Glomerular visceral epithelial cell (primary cell): ENCODE measurements at regions not wholly inside any gene's neighbourhood (a gene's known extent, or its start where the extent isn't known, plus 50 kb on each side); places are given as distances from the start of the nearest gene placed in this dataset.
"Not testable (repeated sequence)": the region's sequence is repeated elsewhere in the genome, so short reads cannot be mapped to it uniquely, and the experiment has no call there.

Experiments
- DNase-seq: peaks from one replicate; pipeline ENCODE4 v3.0.0-alpha.2; 2016; ENCODE audit errors: extremely low spot score

DNA sequence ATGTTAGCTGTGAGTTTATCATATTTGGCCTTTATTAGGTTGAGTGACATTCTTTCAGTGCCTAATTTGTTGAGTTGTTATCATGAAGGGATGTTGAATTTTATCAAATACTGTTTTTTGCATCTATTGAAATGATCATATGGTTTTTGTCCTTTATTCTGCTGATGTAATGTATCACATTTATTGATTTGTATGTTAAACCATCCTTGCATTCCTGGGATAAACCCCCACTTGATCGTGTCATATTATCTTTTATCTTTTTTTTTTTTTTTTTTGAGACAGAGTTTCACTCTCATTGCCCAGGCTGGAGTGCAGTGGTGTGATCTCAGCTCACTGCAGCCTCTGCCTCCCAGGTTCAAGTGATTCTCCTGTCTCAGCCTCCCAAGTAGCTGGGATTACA, 51.9 kb upstream of the MFGE8 start:
- DNase-seq = not testable (repeated sequence)

DNA sequence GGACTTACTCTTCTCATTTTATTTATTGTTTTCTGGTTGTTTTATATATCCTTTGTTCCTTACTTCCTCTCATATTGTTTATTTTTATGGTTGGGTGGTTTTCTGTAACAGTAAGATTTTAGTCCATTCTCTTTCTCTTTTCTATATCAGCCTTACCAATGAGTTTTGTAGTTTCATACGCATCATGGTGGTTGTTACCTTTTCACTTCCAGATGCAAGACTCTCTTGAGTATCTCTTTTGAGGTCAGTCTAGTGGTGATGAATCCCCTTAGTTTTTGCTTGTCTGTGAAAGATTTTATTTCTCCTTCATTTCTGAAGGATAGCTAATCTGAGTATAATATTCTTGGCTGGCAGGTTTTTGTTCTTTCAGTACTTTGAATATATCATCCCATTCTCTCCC, 57.1 kb upstream of the MFGE8 start:
- DNase-seq = no peak

DNA sequence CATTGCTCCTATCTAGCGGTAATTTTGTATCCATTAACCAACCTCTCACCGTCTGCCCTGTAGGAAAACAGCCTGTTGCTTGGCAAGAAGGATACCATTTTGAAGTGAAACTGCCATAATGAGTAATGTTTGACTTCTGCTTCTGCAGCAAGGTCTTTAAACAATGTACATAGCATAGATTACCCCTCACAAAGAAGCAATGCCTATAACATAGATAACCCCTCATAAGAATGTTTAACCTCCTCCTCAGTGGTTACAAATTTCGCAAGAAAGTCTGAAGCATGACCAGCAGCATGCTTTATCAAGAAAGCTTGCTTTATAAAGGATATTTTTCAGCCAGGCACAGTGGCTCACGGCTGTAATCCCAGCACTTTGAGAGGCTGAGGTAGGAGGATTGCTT, 61.2 kb upstream of the MFGE8 start:
- peak; percentile 20 for DNase-seq

DNA sequence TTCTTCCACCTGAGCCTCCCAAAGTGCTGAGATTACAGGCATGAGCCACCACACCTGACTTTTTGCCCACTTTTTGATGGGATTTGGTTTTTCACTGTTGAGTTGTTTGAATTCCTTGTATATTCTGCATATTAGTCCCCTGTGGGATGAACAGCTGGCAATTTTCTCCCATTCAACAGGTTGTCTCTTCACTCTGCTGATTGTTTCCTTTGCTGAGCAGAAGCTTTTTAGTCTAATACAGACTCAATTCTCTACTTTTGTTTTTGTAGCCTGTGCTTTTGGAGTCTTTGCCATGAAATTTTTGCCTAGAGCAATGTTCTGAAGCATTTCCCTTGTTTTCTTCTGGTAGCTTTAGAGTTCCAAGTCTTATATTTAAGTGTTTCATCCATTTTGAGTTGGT, 62.7 kb upstream of the MFGE8 start:
- no peak for DNase-seq

DNA sequence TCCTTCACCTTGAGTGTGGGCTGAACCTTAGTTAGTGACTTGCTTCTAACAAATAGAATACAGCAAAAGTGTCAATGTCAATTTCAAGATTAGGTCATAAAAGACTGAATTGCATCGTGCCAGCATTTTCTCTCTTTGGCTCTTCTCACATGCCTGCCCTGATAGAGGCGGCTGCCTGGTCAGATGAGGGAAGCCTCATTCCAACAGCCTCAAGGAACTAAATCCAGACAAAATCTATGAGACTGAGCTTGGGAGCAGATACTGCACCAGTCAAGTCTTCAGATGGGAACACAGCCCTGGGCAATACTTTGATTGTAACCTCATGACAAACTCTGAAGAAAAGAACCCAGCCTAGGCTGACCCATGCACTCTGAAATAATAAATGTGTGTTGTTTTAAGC, 63.5 kb upstream of the MFGE8 start:
- no peak for DNase-seq

DNA sequence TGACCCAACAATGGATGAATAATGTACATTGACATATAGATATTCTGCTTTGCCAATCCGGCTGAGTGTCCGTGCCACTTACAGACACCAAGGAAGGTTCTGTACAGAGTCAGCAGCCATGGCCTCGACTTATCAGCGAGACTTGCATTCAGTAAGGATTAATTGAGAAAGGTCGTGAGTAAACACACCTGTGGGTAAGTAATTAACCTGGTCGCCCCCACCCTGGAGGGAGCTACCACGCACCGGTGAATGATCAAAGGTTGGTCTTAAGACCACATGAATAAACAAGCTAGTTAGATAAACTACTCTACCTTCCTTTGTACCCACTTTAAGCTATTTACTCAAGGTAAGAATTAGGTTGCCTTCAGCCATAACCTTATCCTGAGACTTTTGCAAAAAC, 66.5 kb upstream of the MFGE8 start:
- DNase-seq = no peak

DNA sequence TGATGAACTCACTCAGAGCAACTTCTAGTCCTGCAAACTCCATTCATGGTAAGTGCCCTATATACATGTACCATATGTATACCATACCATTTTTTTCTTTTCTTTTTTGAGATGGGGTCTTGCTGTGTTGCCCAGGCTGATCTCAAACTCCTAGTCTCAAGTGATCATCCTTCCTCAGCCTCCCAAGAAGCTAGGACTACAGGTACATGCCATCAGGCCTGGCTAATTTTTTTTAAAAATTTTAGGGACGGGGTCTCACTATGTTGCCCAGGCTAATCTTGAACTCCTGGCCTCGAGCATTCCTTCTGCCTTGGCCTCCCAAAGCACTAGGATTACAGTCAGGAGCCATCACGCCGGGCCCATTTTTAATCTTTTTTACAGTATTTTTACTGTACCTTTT, 67.3 kb upstream of the MFGE8 start:
- DNase-seq = no peak

DNA sequence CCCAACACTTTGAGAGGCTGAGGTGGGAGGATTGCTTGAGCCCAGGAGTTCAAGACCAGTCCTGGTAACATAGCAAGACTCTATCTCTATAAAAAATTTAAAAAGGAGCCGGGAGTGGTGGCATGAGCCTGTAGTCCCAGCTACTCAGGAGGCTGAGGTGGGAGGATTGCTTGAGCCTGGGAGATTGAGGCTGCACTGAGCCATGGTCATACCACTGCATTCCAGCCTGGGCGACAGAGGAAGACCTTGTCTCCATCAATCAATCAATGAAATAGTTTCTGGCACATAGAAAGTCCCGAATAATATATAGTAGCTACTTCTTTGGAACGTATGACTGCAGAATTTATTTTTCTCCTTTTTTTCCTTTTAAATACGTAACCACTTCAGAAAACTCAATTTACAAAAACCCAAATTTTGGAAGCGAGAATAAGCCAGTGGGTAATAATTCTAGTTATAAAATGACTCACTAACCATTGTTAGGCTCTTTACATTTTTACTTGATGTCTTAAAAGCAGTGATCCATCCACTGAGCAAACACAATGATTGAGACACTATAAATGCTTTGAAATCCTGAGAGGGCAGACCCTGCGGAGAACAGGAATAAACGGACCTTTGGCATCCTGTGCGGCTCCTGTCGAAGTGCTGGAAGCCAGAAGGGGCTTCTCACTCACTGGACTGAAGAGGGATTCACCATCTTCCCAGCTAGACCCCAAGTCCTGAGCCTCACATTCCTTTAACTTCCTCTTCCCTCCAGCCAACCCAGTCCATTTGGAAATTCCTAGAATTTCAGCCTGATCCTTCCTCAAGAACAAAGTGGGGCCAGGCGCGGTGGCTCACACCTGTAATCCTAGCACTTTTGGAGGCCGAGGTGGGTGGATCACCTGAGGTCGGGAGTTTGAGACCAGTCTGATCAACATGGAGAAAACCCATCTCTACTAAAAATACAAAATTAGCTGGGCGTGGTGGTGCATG, 68.4 kb upstream of the MFGE8 start:
- peak; percentile 59 for DNase-seq

DNA sequence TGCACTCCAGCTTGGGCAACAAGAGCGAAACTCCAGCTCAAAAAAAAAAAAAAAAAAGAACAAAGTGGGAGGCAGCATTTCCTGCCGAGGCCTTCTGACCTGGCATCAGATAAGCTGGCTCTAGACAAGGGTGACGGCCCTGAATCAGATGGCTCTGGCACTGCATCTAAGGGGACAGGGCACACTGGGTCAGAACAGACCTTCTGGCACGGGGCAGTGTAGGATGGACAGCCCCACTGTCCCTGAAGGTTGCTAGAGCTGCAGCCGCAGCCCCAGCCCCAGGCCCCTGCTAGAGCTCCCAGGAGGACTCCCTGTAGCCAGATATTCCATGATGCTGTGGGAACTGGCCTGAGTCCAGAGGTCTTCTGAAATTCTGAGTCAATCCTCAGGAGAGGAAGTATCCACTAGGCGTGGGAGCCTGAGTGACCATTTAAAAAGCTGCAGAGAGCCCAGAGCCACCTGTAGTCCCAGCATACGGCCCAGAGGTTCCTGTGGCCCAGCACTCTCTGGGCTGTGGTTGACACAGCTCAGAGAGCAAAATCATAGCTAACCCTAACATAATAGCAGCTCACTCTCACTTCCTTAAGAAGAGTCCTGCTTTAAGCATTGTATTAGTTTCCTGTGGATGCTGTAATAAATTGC, 69.2 kb upstream of the MFGE8 start:
- peak; percentile 81 for DNase-seq

DNA sequence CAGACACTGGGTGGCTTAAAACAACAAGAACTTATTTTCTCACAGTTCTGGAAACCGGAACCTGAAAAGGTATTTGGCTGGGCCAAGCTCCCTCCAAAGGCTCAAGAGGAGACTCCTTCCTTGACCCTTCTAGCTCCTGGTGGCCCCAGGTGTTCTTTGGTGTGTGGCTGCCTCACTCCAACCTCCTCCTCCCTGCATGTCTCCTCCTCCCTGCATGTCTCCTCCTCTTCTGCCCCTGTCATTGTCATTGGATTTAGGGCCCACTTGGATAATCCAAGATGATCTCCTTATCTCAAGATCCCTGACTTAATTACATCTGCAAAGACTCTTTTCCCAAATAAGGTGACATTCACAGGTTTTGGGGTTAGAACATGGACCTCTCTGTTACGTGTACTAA, 69.8 kb upstream of the MFGE8 start:
- no peak for DNase-seq

DNA sequence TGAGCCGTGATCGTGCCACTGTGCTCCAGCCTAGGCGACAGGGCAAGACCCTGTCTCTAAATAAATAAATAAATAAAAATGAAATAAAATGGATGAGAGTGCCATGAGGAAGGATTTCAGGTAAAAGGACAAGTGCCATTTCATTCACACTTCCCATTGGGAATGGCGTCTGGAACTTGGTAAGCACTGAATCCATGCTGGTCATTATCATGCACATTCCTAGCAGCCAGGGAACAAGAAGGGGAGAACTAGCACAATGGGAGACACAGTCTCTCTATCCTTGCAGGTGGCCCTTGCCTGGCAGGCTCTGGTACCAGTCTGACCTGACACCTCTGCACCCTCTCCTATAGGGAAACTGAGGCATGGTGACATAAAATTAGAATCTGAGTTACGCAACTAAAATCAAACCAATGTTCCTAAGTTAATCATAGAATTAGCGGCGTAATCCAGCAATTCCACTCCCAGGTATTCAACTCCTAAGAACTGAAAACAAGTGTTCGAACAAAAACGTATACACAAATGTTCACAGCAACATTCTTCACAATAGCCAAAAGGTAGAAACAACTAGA, 70.8 kb upstream of the MFGE8 start:
- no peak for DNase-seq

DNA sequence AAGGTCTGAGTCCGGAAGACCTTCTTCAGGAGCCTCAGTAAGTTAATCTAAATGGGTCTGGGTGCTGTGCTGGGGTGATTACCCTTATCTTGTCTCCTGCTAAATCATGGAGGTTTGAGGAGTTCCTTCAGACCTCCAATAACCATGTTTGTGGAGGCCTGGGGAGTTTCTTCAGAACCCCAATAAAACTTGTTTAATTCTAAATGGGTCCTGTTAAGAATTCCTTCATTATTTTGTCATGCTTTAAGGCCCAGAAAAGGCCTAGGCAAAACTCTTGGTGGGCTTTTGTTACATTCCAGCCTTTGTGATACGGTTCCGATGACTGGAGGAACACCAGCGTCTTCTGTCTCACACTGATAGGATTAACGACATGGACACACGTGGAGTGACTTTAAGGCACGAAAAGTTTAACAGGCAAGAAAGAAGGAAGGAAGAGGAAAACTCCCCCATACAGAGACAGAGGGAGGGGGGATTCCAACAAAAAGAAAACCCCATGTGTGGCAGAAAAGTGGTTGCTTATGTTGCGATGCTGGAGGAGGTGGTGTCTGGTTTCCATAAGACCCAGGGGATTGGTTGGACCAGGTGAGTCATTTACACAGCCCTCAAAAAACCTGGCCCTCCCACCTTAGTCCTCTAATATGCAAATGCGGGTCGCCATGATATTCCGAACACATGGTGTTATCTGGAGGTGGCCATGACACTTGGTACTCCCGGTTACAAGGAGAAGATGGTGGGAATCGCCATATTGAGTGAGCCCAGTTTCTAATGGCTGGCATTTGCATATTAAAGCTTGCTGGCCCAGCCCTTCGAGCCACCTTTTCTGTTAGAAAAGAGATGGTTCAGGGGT, 72.6 kb upstream of the MFGE8 start:
- DNase-seq = no peak

DNA sequence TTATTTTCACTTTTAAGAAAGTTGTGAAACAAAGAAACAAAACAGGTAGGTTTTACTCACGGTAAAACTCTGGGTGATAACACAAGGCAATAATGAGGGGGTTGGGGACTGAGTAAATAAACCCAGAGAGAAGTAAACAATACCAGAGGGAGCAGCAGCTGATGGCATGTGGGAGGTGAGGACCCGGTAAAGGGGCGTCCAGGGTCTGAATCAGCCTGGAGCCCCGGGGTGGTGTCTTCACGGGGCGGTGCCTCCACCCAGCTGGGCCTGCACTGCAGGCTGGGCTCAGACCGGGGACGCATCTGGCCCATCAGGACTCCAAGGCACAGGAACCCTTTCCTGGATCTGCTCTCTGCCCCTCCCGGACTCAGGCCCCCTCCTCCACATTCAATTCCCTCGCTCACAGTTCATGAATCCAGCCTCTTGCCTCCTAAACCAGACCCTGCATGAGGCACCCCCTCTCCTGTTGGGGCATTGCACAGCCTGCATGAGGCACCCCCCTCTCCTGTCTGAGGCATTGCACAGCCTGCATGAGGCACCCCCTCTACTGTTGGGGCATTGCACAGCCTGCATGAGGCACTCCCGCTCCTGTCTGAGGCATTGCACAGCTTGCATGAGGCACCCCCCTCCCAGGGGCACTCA, 73.9 kb upstream of the MFGE8 start:
- no peak for DNase-seq

DNA sequence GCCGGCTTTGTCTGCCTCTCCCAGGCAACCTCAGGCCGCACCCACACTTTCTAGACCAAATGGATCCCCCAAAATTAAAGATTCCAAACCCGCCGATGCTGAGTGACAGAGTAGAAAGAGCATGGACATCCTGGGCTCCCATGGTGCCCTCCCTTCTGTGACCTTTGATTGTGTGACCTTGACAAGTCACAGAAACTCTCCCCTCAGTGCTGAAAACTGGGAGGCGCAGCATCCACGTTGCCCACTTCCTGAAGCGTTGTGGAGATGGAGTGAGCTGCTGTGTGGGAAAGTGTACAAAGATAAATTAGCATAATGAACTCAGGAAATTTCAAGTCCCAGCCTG, 74.4 kb upstream of the MFGE8 start:
- no peak for DNase-seq

DNA sequence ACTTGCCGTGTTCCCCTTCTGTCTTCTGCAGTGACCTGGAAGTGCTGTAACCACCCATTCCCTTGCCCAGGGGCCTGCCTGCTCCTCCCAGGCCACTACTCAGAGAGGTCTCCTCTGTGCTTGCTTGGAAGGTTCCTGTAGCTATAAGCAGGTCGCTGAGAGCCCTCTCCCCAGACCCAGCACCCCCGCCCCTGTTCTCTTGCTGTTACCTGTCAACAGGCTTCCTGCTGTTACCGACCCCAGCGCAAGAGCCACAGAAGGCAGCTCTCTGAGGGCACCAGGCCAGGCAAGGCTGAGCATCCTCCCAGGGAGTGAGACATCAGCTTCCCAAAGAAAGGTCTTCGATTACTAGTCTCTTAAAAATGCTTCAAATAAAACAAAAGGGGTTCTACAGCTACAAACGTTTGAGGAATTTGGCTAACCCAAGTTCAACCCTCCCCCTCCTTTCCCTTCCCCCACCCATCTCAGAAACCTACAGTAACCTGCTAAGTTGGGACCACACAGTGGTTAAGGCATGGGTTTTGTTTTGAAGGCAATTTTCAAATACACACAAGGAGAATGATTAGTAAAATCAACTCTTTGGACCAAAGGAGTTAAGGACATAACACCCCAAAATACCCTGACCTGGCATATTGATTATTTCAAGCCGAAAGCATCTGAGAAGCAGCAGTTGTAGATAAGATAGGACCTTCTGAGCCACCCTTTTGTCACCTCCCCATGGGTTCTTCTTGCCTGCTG, 74.9 kb upstream of the MFGE8 start:
- no peak for DNase-seq

DNA sequence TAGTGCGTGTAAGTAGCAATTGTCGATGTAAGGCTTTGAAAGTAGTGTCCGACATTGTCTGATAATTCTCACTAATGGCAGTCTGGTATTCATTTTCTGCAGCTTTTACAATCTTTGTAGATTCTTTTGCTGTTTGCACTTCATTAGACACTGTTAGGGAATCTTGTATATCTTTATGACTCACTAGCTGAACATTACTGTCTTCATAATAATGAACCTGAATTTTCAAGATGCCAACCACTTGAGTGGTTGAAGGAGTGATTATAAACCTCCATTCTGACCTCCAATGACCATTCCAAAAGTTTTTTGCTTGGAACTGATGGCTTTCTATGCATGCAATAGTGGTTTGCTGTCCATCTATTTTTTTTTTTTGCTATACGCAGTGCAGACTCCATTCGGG, 76.4 kb upstream of the MFGE8 start:
- DNase-seq = peak; percentile 55

DNA sequence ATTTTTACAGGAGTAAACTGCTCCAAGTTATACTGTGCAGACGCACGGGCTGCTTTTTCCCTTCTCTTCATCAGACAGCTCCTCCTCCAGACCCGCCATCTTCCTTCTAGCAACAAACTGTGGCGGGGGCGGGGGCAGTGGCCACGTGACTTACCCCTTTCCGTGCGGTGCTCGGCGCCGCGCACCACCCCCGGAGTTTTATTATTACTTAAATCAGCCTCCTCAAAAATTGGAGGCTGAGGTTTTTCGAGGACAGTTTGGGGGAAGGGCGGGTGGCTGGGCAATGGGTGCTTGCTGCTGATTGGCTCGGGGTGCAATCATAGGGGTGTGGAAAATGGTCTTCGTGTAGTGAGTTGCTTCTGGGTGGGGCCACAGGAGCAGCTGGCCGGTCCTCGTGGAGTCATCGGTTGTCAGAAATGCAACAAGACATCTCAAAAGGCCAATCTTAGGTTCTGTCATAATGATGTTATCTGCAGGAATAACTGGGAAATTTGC, 77.1 kb upstream of the MFGE8 start:
- DNase-seq = no peak

DNA sequence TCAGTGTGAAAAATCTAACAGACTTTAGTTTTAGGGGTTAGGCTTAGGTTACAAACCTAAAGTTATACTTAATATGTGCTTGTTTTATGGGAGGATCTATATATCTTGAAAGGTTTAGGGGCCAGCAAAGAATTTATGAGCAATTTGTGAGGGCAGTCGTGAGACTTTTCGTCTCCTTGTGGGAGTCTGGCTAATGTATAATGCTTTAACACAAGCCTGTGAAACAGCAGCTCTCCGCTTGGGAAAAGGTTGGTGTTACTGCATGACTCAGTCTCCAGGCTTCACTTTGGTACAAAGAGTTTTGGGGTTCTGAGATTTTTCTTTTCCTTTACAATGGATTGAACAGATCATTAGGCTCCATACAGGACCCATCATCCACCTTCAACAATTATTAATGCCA, 79.0 kb upstream of the MFGE8 start:
- DNase-seq = no peak

DNA sequence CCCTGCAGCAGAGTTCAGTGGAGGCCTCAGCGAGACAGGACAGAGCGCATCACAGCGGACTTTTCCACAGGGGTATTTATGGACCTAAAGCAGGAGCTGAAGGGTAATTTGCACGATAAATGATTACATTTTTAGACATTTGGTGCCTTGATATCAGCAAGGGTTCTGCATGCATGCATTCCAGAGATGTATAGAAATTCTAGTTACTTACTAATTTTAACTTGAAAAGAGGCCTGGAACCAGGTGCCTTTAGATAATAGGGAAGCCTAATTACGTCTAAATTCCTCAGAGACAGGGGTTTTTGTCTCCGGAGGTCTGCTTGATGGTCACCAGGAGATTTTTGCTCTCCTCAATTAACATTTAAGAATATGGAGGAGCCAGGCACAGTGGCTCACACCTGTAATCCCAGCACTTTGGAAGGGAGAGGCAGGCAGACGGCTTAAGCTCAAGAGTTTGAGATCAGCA, 79.8 kb upstream of the MFGE8 start:
- DNase-seq = no peak

DNA sequence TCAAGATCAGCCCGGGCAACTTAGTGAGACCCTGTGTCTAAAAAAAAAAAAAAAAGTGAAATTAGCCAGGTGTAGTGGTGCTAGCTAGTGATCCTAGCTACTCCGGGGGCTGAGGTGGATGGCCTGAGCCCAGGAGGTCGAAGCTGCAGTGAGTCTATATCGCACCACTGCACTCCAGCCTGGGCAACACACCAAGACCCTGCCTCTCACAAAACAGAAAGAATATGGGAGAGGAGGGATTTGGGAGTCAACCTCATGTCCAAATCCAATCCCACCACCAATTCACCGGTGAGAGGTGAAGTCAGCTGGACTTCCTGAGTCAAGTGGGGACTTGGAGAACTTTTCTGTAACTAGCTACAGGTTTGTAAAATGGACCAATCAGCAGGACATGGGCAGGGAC, 80.5 kb upstream of the MFGE8 start:
- DNase-seq = no peak

DNA sequence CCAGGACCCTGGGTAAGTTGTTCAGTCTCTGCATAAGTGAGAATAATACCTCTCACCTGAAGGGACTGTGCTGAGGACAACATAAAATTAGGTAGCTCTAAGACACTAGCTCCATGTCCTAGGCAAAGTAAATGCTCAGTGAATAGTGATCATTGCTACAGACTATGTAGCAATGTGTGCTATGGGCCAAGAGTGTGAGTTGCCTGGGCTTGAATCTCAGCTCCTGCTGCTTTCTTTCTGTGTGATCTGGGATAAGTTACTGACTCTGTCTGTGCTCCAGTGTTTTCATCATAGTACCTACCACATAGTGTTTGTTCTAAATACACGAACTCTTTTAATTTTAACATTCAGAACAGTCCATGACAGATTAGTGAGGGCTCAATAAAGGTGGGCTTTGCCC, 81.1 kb upstream of the MFGE8 start:
- no peak for DNase-seq
